HG02763 (cell line): ENCODE measurements at regions not wholly inside any gene's neighbourhood (a gene's known extent, or its start where the extent isn't known, plus 50 kb on each side); places are given as distances from the start of the nearest gene placed in this dataset.
A peak's percentile ranks its signal among the peaks of the same experiment; 100 is the strongest.

Experiments used
- ATAC-seq: cut with Tn5 transposase; IDR thresholded peaks from one replicate; pipeline ENCODE4 v1.9.1; 2021; ENCODE audit warnings: mild to moderate bottlenecking, moderate library complexity; ENCODE audit not compliant: unreplicated experiment

- ATAC-seq, result peak; percentile 95
These were observed 85.0 kb upstream of the UBL3 start for GRCh38 chr13:29935309-29935981.

DNA sequence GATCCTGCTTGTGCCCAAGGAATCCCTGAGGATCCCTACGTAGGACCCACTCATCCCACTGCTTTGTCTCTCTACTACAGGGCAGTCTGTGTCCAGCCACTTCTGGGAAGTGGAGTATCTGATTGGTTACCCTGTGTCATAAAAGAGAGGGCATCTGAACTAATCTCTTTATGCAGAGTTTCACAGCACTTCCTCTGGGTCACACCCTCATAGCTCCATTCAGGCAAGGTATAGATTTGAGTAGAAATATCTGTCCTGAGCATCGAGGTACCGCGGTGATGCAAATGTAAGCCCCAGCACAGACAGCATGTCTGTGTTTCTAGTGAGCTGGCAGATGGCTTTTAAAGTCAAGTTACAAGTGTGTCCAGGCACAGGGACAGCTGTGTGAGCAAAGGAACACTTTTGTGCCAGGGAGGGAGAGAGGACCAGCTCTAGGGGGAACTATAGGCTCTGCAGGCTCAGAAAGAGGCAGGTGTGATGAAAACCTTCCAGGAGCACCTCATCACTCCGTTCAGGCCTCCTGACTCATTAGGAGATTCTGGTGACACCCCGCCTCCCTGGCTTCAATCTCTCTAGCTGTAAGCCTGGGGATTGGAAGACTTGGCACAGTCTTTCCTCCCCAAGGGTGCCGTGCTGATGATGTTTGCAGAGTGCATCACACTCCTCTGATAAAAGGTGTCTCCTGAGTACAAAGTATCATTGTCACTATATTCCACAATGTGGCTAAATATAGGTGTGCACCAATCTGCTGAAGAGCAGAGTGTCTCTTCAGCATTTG, 84.3 kb upstream of the UBL3 start:
- ATAC-seq, result no peak

- no peak for ATAC-seq
These were observed 83.0 kb upstream of the UBL3 start for GRCh38 chr13:29933401-29933800.

DNA sequence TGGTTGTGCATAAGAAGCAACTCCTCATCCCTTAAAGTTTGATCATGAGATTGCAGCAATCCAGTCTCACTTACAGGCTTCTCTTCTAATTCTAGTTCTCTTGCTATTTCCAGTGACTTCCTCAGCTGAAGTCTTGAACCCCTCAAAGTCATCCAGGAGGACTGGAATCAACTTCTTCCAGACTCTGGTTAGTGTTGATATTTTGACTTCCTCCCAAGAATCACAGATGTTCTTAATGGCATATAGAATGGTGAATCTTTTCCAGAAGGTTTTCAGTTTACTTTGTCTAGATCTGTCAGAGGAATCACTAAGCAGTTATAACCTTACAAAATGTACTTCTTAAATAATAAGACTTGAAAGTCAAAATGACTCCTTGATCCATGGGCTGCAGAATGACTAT, 81.3 kb upstream of the UBL3 start:
- no peak for ATAC-seq

- ATAC-seq, result no peak
These were observed 78.8 kb upstream of the UBL3 start for GRCh38 chr13:29929062-29929847.

DNA sequence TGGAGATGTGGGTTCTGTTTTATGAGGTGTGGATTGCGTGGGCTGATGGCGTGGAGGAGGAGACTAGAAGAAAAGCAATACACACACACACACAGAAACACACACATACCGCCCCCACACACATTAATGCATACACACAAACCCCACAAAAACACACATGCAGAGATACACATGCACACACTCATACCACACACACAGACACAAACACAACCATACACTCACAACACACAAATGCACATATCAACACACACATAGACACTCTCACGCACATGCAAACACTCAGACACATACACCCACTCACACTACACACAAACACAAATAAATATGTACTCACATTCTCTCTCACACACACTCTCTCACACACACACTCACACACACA, 75.7 kb upstream of the UBL3 start:
- no peak for ATAC-seq

DNA sequence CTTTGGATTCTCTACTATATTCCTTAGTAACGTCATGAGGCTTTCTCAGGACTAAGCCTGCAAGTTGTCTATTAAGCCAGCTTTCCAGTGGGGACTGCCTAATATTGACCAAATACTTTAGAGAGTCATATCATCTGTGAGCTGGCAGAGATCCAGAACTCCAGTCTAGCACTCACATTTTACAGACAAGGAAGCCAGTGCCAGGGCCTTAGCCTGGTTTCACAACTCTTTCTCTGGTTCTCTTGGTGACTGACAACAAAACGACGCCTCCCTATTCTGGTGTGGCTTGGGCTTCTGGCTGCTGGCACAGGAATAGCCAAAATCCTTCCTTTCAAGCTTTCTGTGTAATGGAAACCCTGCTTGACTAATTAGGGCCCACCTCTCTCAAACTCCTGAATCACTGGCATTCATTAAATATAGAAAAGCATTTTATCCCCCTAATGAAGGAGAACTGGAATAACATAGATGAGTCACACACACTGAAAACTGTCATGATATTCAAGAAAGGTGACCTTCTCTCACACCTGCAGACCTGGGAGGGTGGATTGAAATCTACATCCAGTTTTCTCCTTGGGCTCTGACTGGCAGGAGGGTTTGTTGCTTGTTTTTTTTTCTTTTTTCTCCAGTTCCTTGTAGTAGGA, 75.2 kb upstream of the UBL3 start:
- ATAC-seq, result no peak

DNA sequence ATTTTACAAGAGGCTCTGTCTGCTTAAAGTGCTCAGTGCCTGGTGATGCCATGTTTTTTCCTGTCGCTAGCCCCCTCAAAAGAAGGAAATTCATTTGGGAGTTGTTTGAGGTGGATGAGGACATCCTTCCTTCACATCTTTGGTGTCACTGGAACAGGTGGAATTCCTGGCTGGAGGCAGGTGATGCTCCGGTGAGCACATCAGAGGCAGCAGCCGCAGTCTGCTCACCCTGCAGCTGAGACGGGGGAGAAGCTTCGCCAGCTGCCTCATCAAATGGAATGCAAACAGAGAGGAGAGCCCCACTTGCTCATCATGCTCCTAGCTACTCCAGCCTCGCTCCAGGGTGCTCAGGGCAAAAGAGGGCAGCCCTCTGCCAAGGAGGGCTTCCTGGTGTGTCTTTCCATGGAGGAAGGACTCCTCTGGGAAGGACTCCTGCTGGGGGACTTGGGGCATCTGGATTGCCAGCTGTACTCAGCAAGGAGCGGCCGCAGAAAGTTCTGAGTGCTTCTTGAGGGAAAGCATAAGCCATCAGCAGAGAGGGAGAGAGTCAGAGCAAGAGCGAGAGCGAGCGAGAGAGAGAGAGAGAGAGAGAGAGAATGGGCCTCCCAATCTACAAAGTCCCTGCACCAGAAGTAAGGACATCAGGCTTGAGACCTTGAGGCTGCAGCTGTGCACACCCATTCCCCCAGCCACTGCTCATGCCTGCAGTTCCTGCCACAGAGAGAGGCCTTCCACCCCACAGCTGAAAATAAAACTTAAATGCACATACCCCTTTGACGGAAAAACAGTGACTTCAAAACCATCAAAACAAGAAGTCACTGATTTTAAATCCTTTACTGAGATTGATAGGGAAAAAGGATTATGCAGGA, 74.3 kb upstream of the UBL3 start:
- no peak for ATAC-seq

DNA sequence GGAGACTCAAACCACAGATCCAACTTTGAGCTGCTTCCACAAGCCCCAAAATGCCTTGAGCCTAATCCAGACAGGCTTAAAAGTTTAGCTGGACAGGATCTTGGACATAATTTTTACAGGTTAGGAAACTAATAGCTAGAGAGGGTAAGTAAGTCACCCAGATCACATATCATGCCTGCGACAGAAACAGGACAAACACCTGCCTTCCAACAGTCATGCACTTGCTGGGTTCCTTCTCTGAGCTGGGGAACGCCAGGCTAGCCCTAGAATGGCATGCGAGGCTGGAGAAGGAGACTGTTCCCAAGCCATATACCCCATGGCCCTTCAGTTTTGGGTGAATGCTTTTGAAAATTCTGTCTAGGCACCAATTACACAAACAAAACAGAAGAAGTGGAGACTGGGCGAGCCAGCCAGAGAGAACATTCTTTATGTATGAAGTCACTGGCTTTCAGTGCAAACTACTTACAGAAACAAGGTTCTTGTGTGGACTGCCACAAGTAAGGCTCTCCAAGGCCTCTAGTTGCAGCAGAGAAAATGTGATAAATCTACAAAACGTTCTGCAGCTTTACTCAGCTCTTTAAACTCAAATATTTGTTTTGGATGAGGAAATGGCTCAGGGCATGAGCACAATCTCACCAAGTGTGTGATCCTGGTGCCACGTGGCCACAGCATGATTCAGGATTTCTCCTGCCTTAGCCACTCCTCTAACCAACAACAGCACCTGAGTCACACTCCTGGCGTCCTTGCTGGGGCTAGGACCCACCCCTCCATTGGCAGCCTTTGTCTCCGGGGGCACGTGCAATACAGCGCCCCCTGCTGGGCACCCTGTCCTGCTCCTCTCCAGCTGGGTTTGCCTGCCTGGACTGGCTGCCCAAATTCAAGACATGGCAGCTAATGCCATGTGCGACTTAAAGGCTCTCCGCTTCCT, 73.4 kb upstream of the UBL3 start:
- no peak for ATAC-seq

DNA sequence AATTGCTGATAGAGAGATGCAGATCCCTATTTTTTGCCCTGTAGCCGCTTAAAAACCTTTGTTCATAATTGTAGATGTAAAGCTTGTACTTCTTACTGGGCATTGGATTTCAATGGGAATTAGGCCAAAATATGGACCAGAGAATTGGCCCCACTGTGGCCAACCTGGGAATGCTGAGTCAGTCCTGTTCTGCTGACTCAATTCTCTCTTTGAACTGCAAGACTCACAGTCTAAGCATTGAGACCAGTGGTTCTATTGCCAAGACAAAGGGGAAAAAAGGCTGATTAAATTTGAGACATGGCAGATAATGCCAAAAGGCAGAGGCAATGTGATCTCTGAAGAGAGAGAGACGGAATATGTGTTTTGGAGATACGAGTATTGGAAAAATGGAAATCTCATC, 72.5 kb upstream of the UBL3 start:
- no peak for ATAC-seq

- ATAC-seq, result no peak
These were observed 71.9 kb upstream of the UBL3 start for GRCh38 chr13:29922281-29922821.

GRCh38 chr13:29921542-29921941, 71.1 kb upstream of the UBL3 start:
- ATAC-seq, result no peak

DNA sequence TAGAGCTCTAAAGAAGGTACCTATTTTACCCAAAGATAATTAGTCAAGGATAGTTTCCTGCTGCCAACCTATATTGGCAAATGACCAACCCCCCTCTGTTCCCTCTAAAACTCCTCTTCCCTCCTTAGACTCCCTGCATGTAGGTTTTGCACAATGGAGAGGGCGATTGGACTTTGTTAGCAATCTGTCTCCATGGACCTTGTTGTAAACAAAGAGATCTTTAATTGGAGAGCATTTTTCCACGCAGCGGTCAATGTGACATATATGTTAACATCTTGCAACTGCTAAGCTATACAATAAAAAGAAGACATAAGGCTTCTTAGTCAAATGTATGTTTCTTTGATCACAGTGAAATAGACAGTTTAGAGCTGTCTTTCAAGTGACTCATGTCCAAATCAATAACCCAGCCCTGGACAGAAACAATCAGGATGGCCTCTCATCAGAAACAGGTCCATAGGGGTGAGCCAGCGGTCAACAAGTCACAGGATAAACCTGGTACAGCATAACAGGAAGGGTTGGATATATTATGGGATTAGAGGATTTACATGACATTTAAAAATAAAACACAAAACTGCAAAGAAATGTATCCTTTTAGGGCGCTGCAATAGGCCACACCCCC, 69.7 kb upstream of the UBL3 start:
- no peak for ATAC-seq

- ATAC-seq, result no peak
These were observed 68.4 kb upstream of the UBL3 start for GRCh38 chr13:29918845-29919244.

DNA sequence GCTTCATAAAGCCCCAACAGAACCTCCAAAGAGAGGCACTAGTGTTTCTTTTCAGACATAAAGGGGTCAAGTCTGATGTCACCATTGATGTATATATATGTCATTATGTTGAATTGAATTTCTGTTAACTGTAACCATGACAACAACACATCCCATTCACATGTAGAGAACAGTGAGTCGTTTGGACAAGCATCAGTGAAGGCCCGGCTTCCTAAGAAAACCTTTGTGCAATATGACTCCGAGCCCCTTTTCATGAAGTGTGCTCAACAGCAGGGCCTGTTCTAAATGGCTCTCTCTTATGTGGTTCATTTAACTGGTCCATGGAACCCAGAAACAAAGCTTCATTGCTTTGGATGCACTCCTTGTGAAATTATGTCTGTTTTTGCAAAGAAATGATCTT, 67.2 kb upstream of the UBL3 start:
- no peak for ATAC-seq

- no peak for ATAC-seq
These were observed 64.2 kb upstream of the UBL3 start for GRCh38 chr13:29914581-29914980.

DNA sequence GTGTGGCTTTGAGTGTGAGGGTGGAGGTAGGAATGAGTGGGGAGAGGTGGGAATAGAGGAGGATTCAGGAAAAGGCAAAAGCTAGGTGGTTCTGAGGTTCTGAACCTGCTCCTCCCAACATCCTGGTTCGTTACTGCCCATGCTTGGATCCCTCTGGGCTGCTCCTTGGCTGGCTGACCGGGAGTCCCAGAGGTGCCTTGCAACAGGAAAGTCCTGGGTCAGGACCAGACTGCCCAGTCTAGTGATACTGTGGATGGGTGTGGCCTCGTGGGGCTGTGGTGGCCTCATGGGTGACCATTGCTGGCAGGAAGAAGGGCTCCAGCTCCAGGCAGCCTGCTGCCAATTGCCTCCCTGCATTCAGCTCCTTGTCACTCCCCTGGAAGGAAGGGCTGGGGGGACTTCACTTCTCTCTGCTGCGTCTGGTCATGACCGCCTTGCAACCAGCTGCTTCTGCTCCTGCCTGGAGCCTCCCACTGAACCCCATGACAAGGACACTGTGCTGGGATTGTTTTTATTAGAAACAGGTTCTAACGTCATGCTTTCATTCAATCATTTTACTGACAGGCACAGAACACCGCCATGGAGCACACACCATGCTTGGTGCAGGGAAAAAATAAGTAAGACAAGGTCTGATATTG, 61.5 kb upstream of the UBL3 start:
- no peak for ATAC-seq

- no peak for ATAC-seq
These were observed 59.7 kb upstream of the UBL3 start for GRCh38 chr13:29909975-29910674.
